ENCODE measurements at regions not wholly inside any gene's neighbourhood (a gene's known extent, or its start where the extent isn't known, plus 50 kb on each side); places are given as distances from the start of the nearest gene placed in this dataset.

DNA sequence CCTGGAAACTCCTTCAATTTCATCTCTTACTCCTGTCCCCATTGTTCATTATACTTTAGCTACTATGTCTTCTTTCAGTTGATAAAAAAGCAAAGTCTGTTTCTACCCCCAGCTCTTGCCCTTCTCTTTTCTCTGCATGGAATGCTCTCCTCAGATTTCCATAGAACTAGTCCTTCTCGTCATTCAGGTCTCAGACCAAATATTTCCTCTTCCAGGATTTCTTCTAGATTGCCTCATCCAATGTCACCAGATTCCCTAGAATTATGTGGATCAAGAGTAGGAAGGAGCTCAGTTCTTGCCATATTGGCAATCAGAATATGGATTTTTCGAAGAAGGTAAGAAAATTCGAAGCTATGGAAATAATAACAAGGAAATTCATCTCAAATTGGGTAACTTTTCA, 176.1 kb downstream of the GABRG2 start:
- no peak overlapping the region for H3K27ac ChIP-seq (ENCODE audit: low read depth, low read length, poor library complexity, severe bottlenecking)
- TF ChIP-seq, protein P1, sequence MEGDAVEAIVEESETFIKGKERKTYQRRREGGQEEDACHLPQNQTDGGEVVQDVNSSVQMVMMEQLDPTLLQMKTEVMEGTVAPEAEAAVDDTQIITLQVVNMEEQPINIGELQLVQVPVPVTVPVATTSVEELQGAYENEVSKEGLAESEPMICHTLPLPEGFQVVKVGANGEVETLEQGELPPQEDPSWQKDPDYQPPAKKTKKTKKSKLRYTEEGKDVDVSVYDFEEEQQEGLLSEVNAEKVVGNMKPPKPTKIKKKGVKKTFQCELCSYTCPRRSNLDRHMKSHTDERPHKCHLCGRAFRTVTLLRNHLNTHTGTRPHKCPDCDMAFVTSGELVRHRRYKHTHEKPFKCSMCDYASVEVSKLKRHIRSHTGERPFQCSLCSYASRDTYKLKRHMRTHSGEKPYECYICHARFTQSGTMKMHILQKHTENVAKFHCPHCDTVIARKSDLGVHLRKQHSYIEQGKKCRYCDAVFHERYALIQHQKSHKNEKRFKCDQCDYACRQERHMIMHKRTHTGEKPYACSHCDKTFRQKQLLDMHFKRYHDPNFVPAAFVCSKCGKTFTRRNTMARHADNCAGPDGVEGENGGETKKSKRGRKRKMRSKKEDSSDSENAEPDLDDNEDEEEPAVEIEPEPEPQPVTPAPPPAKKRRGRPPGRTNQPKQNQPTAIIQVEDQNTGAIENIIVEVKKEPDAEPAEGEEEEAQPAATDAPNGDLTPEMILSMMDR (IDR thresholded peaks at IDR 0.05; ENCODE audit: low read length), result no peak
- no peak for TF ChIP-seq EZH2 (IDR thresholded peaks at IDR 0.05; ENCODE audit: borderline replicate concordance, low read length)
- no peaks in the 10 kb centered on the region for H3K4me1 ChIP-seq (ENCODE audit: insufficient read depth, low read length, severe bottlenecking)
- H3K4me3 ChIP-seq (ENCODE audit: low read depth, low read length, poor library complexity, severe bottlenecking), result no peak overlapping the region
- no peak overlapping the region for H2AFZ ChIP-seq (ENCODE audit: low read length)
- no peaks in the 10 kb centered on the region for H3K79me2 ChIP-seq (ENCODE audit: insufficient read depth, low read length)
- H3K9me2 ChIP-seq (ENCODE audit: low read depth, low read length), result no peaks in the 10 kb centered on the region
- no peaks in the 10 kb centered on the region for H3K36me3 ChIP-seq (ENCODE audit: insufficient read depth, low read length)
- H3K9ac ChIP-seq (ENCODE audit: low read length), result no peak overlapping the region
- no peaks in the 10 kb centered on the region for H3F3A ChIP-seq (ENCODE audit: insufficient read depth, low read length)
- H4K20me1 ChIP-seq (ENCODE audit: insufficient read depth, low read length), result no peaks in the 10 kb centered on the region
- no peak overlapping the region for H3K4me2 ChIP-seq (ENCODE audit: low read length)
- no peaks in the 10 kb centered on the region for H3K9me3 ChIP-seq (ENCODE audit: low read length)
- no peaks in the 10 kb centered on the region for H3K27me3 ChIP-seq (ENCODE audit: insufficient read depth, low read length)

- H3K9ac ChIP-seq (ENCODE audit: low read length), result no peak overlapping the region
- TF ChIP-seq, protein P1 (IDR thresholded peaks at IDR 0.05; ENCODE audit: low read length), result peak; percentile 48
- no peak for TF ChIP-seq EZH2 (IDR thresholded peaks at IDR 0.05; ENCODE audit: borderline replicate concordance, low read length)
- H3K27ac ChIP-seq (ENCODE audit: low read depth, low read length, poor library complexity, severe bottlenecking), result no peak overlapping the region
- H3K36me3 ChIP-seq (ENCODE audit: insufficient read depth, low read length), result no peaks in the 10 kb centered on the region
- H3K9me2 ChIP-seq (ENCODE audit: low read depth, low read length), result no peaks in the 10 kb centered on the region
- H3K9me3 ChIP-seq (ENCODE audit: low read length), result no peaks in the 10 kb centered on the region
- no peak overlapping the region for H3K4me3 ChIP-seq (ENCODE audit: low read depth, low read length, poor library complexity, severe bottlenecking)
- no peak overlapping the region for H2AFZ ChIP-seq (ENCODE audit: low read length)
- no peaks in the 10 kb centered on the region for H3K79me2 ChIP-seq (ENCODE audit: insufficient read depth, low read length)
- no peaks in the 10 kb centered on the region for H4K20me1 ChIP-seq (ENCODE audit: insufficient read depth, low read length)
- no peaks in the 10 kb centered on the region for H3K27me3 ChIP-seq (ENCODE audit: insufficient read depth, low read length)
- H3K4me2 ChIP-seq (ENCODE audit: low read length), result no peak overlapping the region
- H3K4me1 ChIP-seq (ENCODE audit: insufficient read depth, low read length, severe bottlenecking), result no peaks in the 10 kb centered on the region
- no peaks in the 10 kb centered on the region for H3F3A ChIP-seq (ENCODE audit: insufficient read depth, low read length)
These were observed 180.6 kb downstream of the GABRG2 start for GRCh38 chr5:162248107-162248713.

- Histone ChIP-seq H4K20me1 (ENCODE audit: insufficient read depth, low read length) (no peaks in the 10 kb centered on the region), H3K4me1 (ENCODE audit: insufficient read depth, low read length, severe bottlenecking) (no peaks in the 10 kb centered on the region), H3K27me3 (ENCODE audit: insufficient read depth, low read length) (no peaks in the 10 kb centered on the region), H3K9ac (ENCODE audit: low read length) (no peak overlapping the region), H3K79me2 (ENCODE audit: insufficient read depth, low read length) (no peaks in the 10 kb centered on the region), H3K4me2 (ENCODE audit: low read length) (no peak overlapping the region), H3K4me3 (ENCODE audit: low read depth, low read length, poor library complexity, severe bottlenecking) (no peak overlapping the region), H3K9me2 (ENCODE audit: low read depth, low read length) (no peaks in the 10 kb centered on the region), H3K27ac (ENCODE audit: low read depth, low read length, poor library complexity, severe bottlenecking) (no peak overlapping the region), H3F3A (ENCODE audit: insufficient read depth, low read length) (no peaks in the 10 kb centered on the region), H3K36me3 (ENCODE audit: insufficient read depth, low read length) (no peaks in the 10 kb centered on the region), H3K9me3 (ENCODE audit: low read length) (no peaks in the 10 kb centered on the region), H2AFZ (ENCODE audit: low read length) (no peak overlapping the region)
- TF ChIP-seq EZH2 (IDR thresholded peaks at IDR 0.05; ENCODE audit: borderline replicate concordance, low read length), result no peak
These were observed 189.1 kb downstream of the GABRG2 start for GRCh38 chr5:162256711-162257110.

Measured in OCI-LY1 (cell line).